HG02642 (cell line): ENCODE measurements at regions not wholly inside any gene's neighbourhood (a gene's known extent, or its start where the extent isn't known, plus 50 kb on each side); places are given as distances from the start of the nearest gene placed in this dataset.
"Not testable (repeated sequence)": the region's sequence is repeated elsewhere in the genome, so short reads cannot be mapped to it uniquely, and the experiment has no call there.

Experiments
- ATAC-seq: cut with Tn5 transposase; IDR thresholded peaks from one replicate; pipeline ENCODE4 v1.9.1; 2021; ENCODE audit warnings: mild to moderate bottlenecking; ENCODE audit not compliant: unreplicated experiment, poor library complexity

GRCh38 chr6:150494241-150494640 is 105.4 kb upstream of the PLEKHG1 start:
- no peak for ATAC-seq

- no peak for ATAC-seq
These were observed 104.6 kb upstream of the PLEKHG1 start for GRCh38 chr6:150495126-150495525.

GRCh38 chr6:150496629-150497028 is 103.1 kb upstream of the PLEKHG1 start:
- no peak for ATAC-seq

GRCh38 chr6:150499882-150500312 is 99.8 kb upstream of the PLEKHG1 start:
- no peak for ATAC-seq

- ATAC-seq: not testable (repeated sequence)
These were observed 99.1 kb upstream of the PLEKHG1 start for GRCh38 chr6:150500568-150500967.

GRCh38 chr6:150503041-150503440 is 96.6 kb upstream of the PLEKHG1 start:
- ATAC-seq: no peak

- no peak for ATAC-seq
These were observed 95.9 kb upstream of the PLEKHG1 start for GRCh38 chr6:150503586-150504339.

- not testable (repeated sequence) for ATAC-seq
These were observed 92.3 kb upstream of the PLEKHG1 start for GRCh38 chr6:150507361-150507760.

GRCh38 chr6:150510576-150510975 is 89.1 kb upstream of the PLEKHG1 start:
- ATAC-seq: no peak

- no peak for ATAC-seq
These were observed 88.4 kb upstream of the PLEKHG1 start for GRCh38 chr6:150511313-150511712.

- no peak for ATAC-seq
These were observed 84.8 kb upstream of the PLEKHG1 start for GRCh38 chr6:150514806-150515380.

- no peak for ATAC-seq
These were observed 83.5 kb upstream of the PLEKHG1 start for GRCh38 chr6:150516199-150516598.

GRCh38 chr6:150517175-150517574 is 82.5 kb upstream of the PLEKHG1 start:
- no peak for ATAC-seq

- ATAC-seq: no peak
These were observed 78.2 kb upstream of the PLEKHG1 start for GRCh38 chr6:150521482-150521881.

GRCh38 chr6:150523216-150523615 is 76.5 kb upstream of the PLEKHG1 start:
- ATAC-seq: not testable (repeated sequence)

GRCh38 chr6:150525300-150525699 is 74.4 kb upstream of the PLEKHG1 start:
- ATAC-seq: no peak

GRCh38 chr6:150527100-150527499 is 72.6 kb upstream of the PLEKHG1 start:
- ATAC-seq: no peak

GRCh38 chr6:150528648-150529285 is 70.9 kb upstream of the PLEKHG1 start:
- no peak for ATAC-seq

GRCh38 chr6:150529646-150530045 is 70.0 kb upstream of the PLEKHG1 start:
- no peak for ATAC-seq

- no peak for ATAC-seq
These were observed 67.7 kb upstream of the PLEKHG1 start for GRCh38 chr6:150531957-150532356.

- ATAC-seq: no peak
These were observed 65.1 kb upstream of the PLEKHG1 start for GRCh38 chr6:150534553-150534952.
